ENCODE measurements at regions not wholly inside any gene's neighbourhood (a gene's known extent, or its start where the extent isn't known, plus 50 kb on each side); places are given as distances from the start of the nearest gene placed in this dataset.
"Not testable (repeated sequence)": the region's sequence is repeated elsewhere in the genome, so short reads cannot be mapped to it uniquely, and the experiment has no call there.

- TF ChIP-seq CTCF (IDR thresholded peaks at IDR 0.05 in 2 of 3, conservative IDR thresholded peaks at IDR 0.05 in 1 of 3; ENCODE audit: insufficient read depth in 2 of 3, low read depth in 1 of 3, low read length in 3 of 3); ZBTB26 (CRISPR knock-in tag; IDR thresholded peaks at IDR 0.05); MYBL2 (IDR thresholded peaks at IDR 0.05; ENCODE audit: low read depth); MYBL2 (CRISPR knock-in tag; IDR thresholded peaks at IDR 0.05; ENCODE audit: borderline replicate concordance); ZSCAN29 (IDR thresholded peaks at IDR 0.05); BDP1 (IDR thresholded peaks at IDR 0.05; ENCODE audit: insufficient read depth, insufficient read length); KDM4B (IDR thresholded peaks at IDR 0.05; ENCODE audit: borderline replicate concordance in 2 of 2, low read depth in 1 of 2); RFX5 (IDR thresholded peaks at IDR 0.05; ENCODE audit: low read depth, low read length); ZNF316 (IDR thresholded peaks at IDR 0.05); MAFF (IDR thresholded peaks at IDR 0.05; ENCODE audit: low read length); ELF1 (tag; IDR thresholded peaks at IDR 0.05); CHD2 (IDR thresholded peaks at IDR 0.05; ENCODE audit: low read depth, low read length): not testable (repeated sequence)
Observed at GRCh38 chr11:98770046-98770445, 250.7 kb upstream of the CNTN5 start.

Measured in K562 (cell line).